ENCODE measurements at regions not wholly inside any gene's neighbourhood (a gene's known extent, or its start where the extent isn't known, plus 50 kb on each side); places are given as distances from the start of the nearest gene placed in this dataset.

- TF ChIP-seq TAF1 (IDR thresholded peaks at IDR 0.05; ENCODE audit: low read depth) (no peak), SMC3 (conservative IDR thresholded peaks at IDR 0.05; ENCODE audit: poor library complexity) (no peak), CTCF (IDR thresholded peaks at IDR 0.05; ENCODE audit: poor library complexity, severe bottlenecking) (no peak)
Measured at GRCh38 chr13:73204952-73205351, 146.1 kb downstream of the KLF5 start.

Measured in neural cell (in vitro differentiated cells).